Brain microvascular endothelial cell (primary cell): ENCODE measurements at regions not wholly inside any gene's neighbourhood (a gene's known extent, or its start where the extent isn't known, plus 50 kb on each side); places are given as distances from the start of the nearest gene placed in this dataset.

Experiments
- DNase-seq: peaks from one replicate; pipeline ENCODE4 v3.0.0-alpha.2; 2020
- H3K27ac ChIP-seq: fragments of 250-450 bp; sonication (Bioruptor Pico); 2 replicates; pipeline ENCODE4 v1.5.1; 2020; ENCODE audit warnings: mild to moderate bottlenecking, moderate library complexity
- H3K27me3 ChIP-seq: fragments of 250-450 bp; sonication (Bioruptor Pico); replicated peaks from 2 replicates; pipeline ENCODE4 v1.5.1; 2020; ENCODE audit warnings: mild to moderate bottlenecking
- H3K36me3 ChIP-seq: fragments of 250-450 bp; sonication (Bioruptor Pico); replicated peaks from 2 replicates; pipeline ENCODE4 v1.5.1; 2020; ENCODE audit warnings: mild to moderate bottlenecking
- H3K4me3 ChIP-seq: 2 replicates; pipeline ENCODE4 v1.5.1; 2011; ENCODE audit warnings: low read depth, mild to moderate bottlenecking, control low read depth, low read length, moderate library complexity
- CTCF ChIP-seq: IDR thresholded peaks from 2 replicates; pipeline ENCODE4 v1.5.1; 2011; ENCODE audit warnings: low read depth, mild to moderate bottlenecking, moderate library complexity, low read length, control low read depth, inconsistent platforms; ENCODE audit errors: missing control alignments
- in situ Hi-C: cut with HindIII; loops from 2 replicates; pipeline ENCODE4 v1.10.0; 2017; ENCODE audit warnings: low sequenced_read_pairs, low pct_ligation_motif_present

GRCh38 chr2:7725850-7726242, 808.6 kb downstream of the RNF144A start:
- Histone ChIP-seq H3K27me3 (no peaks in the 10 kb centered on the region), H3K4me3 (no peak overlapping the region), H3K36me3 (no peaks in the 10 kb centered on the region), H3K27ac (no peak overlapping the region)
- TF ChIP-seq CTCF: no peak
- DNase-seq: no peak
- in situ Hi-C loops: no loop called here

GRCh38 chr2:7726989-7727388, 809.8 kb downstream of the RNF144A start:
- TF ChIP-seq CTCF: no peak
- H3K27me3 ChIP-seq: no peaks in the 10 kb centered on the region
- no peak overlapping the region for H3K27ac ChIP-seq
- H3K4me3 ChIP-seq: no peak overlapping the region
- no peaks in the 10 kb centered on the region for H3K36me3 ChIP-seq
- in situ Hi-C loops: no loop called here
- DNase-seq: no peak

GRCh38 chr2:7728388-7728787, 811.2 kb downstream of the RNF144A start:
- TF ChIP-seq CTCF: no peak
- Histone ChIP-seq H3K27me3 (no peaks in the 10 kb centered on the region), H3K4me3 (no peak overlapping the region), H3K36me3 (no peaks in the 10 kb centered on the region), H3K27ac (no peak overlapping the region)
- DNase-seq: no peak
- in situ Hi-C loops: no loop called here

GRCh38 chr2:7730449-7730848, 813.2 kb downstream of the RNF144A start:
- DNase-seq: no peak
- Histone ChIP-seq H3K36me3 (no peaks in the 10 kb centered on the region), H3K27me3 (no peaks in the 10 kb centered on the region), H3K27ac (no peak overlapping the region), H3K4me3 (no peak overlapping the region)
- TF ChIP-seq CTCF: no peak
- in situ Hi-C loops: no loop called here

GRCh38 chr2:7730990-7731389, 813.8 kb downstream of the RNF144A start:
- H3K27me3 ChIP-seq: no peaks in the 10 kb centered on the region
- in situ Hi-C loops: no loop called here
- no peak for DNase-seq
- no peaks in the 10 kb centered on the region for H3K36me3 ChIP-seq
- TF ChIP-seq CTCF: no peak
- no peak overlapping the region for H3K27ac ChIP-seq
- no peak overlapping the region for H3K4me3 ChIP-seq

GRCh38 chr2:7732497-7732896, 815.3 kb downstream of the RNF144A start:
- in situ Hi-C loops: no loop called here
- no peak for TF ChIP-seq CTCF
- Histone ChIP-seq H3K4me3 (no peak overlapping the region), H3K27ac (no peak overlapping the region), H3K36me3 (no peaks in the 10 kb centered on the region), H3K27me3 (no peaks in the 10 kb centered on the region)
- no peak for DNase-seq
